ENCODE measurements at regions not wholly inside any gene's neighbourhood (a gene's known extent, or its start where the extent isn't known, plus 50 kb on each side); places are given as distances from the start of the nearest gene placed in this dataset.
"Not testable (repeated sequence)": the region's sequence is repeated elsewhere in the genome, so short reads cannot be mapped to it uniquely, and the experiment has no call there.

- no peak for DNase-seq (ENCODE audit: low spot score)
Observed at GRCh38 chr6:149127212-149127611, 190.3 kb upstream of the TAB2 start.

GRCh38 chr6:149128489-149129145, 188.9 kb upstream of the TAB2 start:
- DNase-seq (ENCODE audit: low spot score): no peak

- no peak for DNase-seq (ENCODE audit: low spot score)
Observed at GRCh38 chr6:149129371-149130077, 188.0 kb upstream of the TAB2 start.

GRCh38 chr6:149130090-149130489, 187.4 kb upstream of the TAB2 start:
- DNase-seq (ENCODE audit: low spot score): no peak

- DNase-seq (ENCODE audit: low spot score): no peak
Observed at GRCh38 chr6:149130508-149130907, 187.0 kb upstream of the TAB2 start.

- no peak for DNase-seq (ENCODE audit: low spot score)
Observed at GRCh38 chr6:149131891-149132290, 185.6 kb upstream of the TAB2 start.

GRCh38 chr6:149132336-149132735, 185.2 kb upstream of the TAB2 start:
- DNase-seq (ENCODE audit: low spot score): no peak

- DNase-seq (ENCODE audit: low spot score): no peak
Observed at GRCh38 chr6:149134511-149134933, 183.0 kb upstream of the TAB2 start.

GRCh38 chr6:149135809-149136208, 181.7 kb upstream of the TAB2 start:
- no peak for DNase-seq (ENCODE audit: low spot score)

GRCh38 chr6:149136273-149136912, 181.1 kb upstream of the TAB2 start:
- no peak for DNase-seq (ENCODE audit: low spot score)

GRCh38 chr6:149136913-149137286, 180.6 kb upstream of the TAB2 start:
- DNase-seq (ENCODE audit: low spot score): no peak

- no peak for DNase-seq (ENCODE audit: low spot score)
Observed at GRCh38 chr6:149137594-149137993, 179.9 kb upstream of the TAB2 start.

GRCh38 chr6:149138089-149138488, 179.4 kb upstream of the TAB2 start:
- no peak for DNase-seq (ENCODE audit: low spot score)

- no peak for DNase-seq (ENCODE audit: low spot score)
Observed at GRCh38 chr6:149138699-149139294, 178.7 kb upstream of the TAB2 start.

- DNase-seq (ENCODE audit: low spot score): no peak
Observed at GRCh38 chr6:149139782-149140136, 177.8 kb upstream of the TAB2 start.

GRCh38 chr6:149140137-149140909, 177.2 kb upstream of the TAB2 start:
- no peak for DNase-seq (ENCODE audit: low spot score)

GRCh38 chr6:149140910-149141290, 176.6 kb upstream of the TAB2 start:
- DNase-seq (ENCODE audit: low spot score): no peak

GRCh38 chr6:149142924-149143429, 174.5 kb upstream of the TAB2 start:
- no peak for DNase-seq (ENCODE audit: low spot score)

- DNase-seq (ENCODE audit: low spot score): not testable (repeated sequence)
Observed at GRCh38 chr6:149145800-149146199, 171.7 kb upstream of the TAB2 start.

GRCh38 chr6:149147195-149147594, 170.3 kb upstream of the TAB2 start:
- no peak for DNase-seq (ENCODE audit: low spot score)

GRCh38 chr6:149147938-149148718, 169.4 kb upstream of the TAB2 start:
- no peak for DNase-seq (ENCODE audit: low spot score)
